K562 (cell line): ENCODE measurements at regions not wholly inside any gene's neighbourhood (a gene's known extent, or its start where the extent isn't known, plus 50 kb on each side); places are given as distances from the start of the nearest gene placed in this dataset.

Experiments used
- DDX20 ChIP-seq: fragments of 450-650 bp; IDR thresholded peaks from 2 replicates; pipeline ENCODE4 v1.6.1; 2016; ENCODE audit warnings: missing genetic modification characterization, low read depth, mild to moderate bottlenecking, missing compliant biosample characterization, moderate library complexity
- MTA3 ChIP-seq: fragments of 450-650 bp; formaldehyde crosslinking; IDR thresholded peaks from 2 replicates; pipeline ENCODE4 v1.6.1; 2017; ENCODE audit warnings: mild to moderate bottlenecking, borderline replicate concordance
- NR2C2 ChIP-seq, 2 experiments: fragments of 200-800 bp in 1 of 2; sonication (Bioruptor generic) in 1 of 2; sonication (generic) in 1 of 2; formaldehyde crosslinking in 1 of 2; IDR thresholded peaks; 2 replicates each; pipeline versions ENCODE4 v1.6.1 to v1.8.0; 2016 to 2022; ENCODE audit warnings: mild to moderate bottlenecking in 1 of 2, missing compliant biosample characterization in 1 of 2, missing genetic modification characterization in 1 of 2, missing genetic modification reagents in 1 of 2
- PHF8 ChIP-seq: fragments of 200-600 bp; sonication (generic); IDR thresholded peaks from 2 replicates; pipeline ENCODE4 v1.6.1; 2012; ENCODE audit warnings: mixed run types, mild to moderate bottlenecking, inconsistent platforms, low read length, moderate library complexity, borderline replicate concordance
- REST ChIP-seq, 2 experiments: fragments of 450-650 bp; formaldehyde crosslinking in 1 of 2; IDR thresholded peaks; 2 replicates each; pipeline versions ENCODE4 v1.4.0 to v1.6.1; 2014 to 2020; ENCODE audit warnings: mild to moderate bottlenecking in 2 of 2, borderline replicate concordance in 1 of 2, low read depth in 1 of 2
- ZBED1 ChIP-seq: IDR thresholded peaks from 2 replicates; pipeline ENCODE4 v1.6.1; 2014
- ZBTB40 ChIP-seq, 2 experiments: fragments of 450-650 bp in 1 of 2; sonication (generic) in 1 of 2; formaldehyde crosslinking in 1 of 2; IDR thresholded peaks; 2 replicates each; pipeline versions ENCODE4 v1.7.1 to v1.9.0; 2016 to 2022; ENCODE audit warnings: inconsistent platforms in 1 of 2, mild to moderate bottlenecking in 1 of 2, missing genetic modification reagents in 1 of 2
- ZC3H11A ChIP-seq: IDR thresholded peaks from 2 replicates; pipeline ENCODE4 v1.6.1; 2012; ENCODE audit warnings: low read depth, low read length, improper control_type of control experiment
- ZNF395 ChIP-seq: fragments of 200-800 bp; sonication (Bioruptor generic); IDR thresholded peaks from 2 replicates; pipeline ENCODE4 v1.6.1; 2017; ENCODE audit warnings: missing genetic modification characterization, missing compliant biosample characterization

- TF ChIP-seq ZBED1 (no peak), ZNF395 (CRISPR knock-in tag) (no peak), NR2C2 (CRISPR knock-in tag; IDR thresholded peaks at IDR 0.05) (no peak), NR2C2 (tag; IDR thresholded peaks at IDR 0.05) (no peak), REST (IDR thresholded peaks at IDR 0.05; ENCODE audit: borderline replicate concordance) (no peak), REST (CRISPR knock-in tag; IDR thresholded peaks at IDR 0.05; ENCODE audit: low read depth) (no peak), ZBTB40 (IDR thresholded peaks at IDR 0.05) (no peak), ZBTB40 (CRISPR knock-in tag; IDR thresholded peaks at IDR 0.05) (no peak), ZC3H11A (no peak), PHF8 (no peak), MTA3 (no peak), DDX20 (tag) (no peak)
Measured at GRCh38 chr1:55288245-55288644, 73.1 kb upstream of the USP24 start.
